Right kidney (tissue), 1 donor: ENCODE measurements at regions not wholly inside any gene's neighbourhood (a gene's known extent, or its start where the extent isn't known, plus 50 kb on each side); places are given as distances from the start of the nearest gene placed in this dataset.

ENCODE experiments used
- DNase-seq: peaks from one replicate; pipeline ENCODE4 v3.0.0-alpha.2; 2016

DNA sequence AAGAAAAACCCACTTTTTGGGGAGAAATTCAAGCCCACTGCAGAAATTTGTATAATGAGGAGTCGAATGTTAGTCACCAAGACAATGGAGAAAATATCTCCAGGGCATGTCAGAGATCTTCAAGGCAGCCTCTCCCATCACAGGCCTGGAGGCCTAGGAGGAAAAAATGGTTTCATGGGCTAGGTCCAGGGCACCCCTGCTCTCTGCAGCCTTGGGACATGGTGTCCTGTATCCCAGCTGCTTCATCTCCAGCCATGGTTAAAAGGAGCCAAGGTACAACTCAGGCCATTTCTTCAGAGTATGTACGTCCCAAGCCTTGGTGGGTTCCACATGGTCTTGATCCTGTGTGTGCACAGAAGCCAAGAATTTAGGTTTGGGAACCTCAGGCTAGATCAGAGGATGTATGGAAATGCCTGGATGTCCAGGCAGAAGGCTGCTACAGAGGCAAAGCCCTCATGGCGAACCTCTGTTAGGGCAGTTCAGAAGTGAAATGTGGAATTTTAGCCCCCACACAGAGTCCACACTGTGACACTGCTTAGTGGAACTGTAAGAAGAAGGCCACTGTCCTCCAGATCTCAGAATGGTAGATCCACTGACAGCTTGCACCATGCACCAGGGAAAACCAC is 561.4 kb downstream of the ISL1 start:
- no peak for DNase-seq

DNA sequence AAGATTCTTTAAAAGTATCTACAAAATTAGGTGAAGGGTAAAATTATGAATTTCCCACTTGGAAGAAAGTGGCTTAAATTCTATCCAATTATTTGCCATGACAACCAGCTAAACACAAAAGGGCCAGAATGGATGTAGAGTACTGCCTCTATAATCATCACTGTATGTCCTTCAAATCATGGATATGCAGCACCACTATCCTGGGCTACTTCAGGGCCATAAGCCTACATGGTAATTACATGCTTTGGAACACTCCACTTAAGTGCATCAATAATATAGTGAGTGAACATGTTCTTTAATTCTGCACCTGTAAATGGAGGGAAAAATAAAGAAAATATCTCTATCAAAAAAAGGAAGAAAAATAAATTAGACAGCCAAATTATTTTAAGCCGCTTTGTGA is 575.2 kb downstream of the ISL1 start:
- DNase-seq = no peak

DNA sequence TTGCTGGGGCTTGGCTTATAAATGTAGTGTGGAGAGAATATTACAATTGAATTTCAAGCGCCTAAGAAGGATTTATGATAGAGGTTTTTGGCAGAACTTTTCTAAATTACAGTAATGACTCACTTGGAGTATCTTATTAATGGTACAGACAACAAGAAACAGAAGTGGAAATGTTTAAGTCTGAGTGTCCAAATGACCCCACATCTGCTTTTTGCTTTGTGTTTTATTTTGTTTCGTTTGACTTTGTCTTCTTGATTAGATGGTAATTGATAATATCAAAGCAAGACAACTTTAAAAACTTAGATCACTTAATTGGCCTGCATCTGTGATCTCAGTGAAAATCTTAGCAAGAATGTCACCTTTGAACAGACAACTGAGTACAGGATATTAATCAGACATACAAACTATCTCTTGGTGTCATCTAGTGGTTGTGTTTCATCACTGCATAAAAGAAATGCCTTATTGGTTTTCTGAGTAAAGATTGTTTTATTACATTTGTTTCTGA is 577.4 kb downstream of the ISL1 start:
- DNase-seq = no peak

GRCh38 chr5:51961154-51961562 is 577.9 kb downstream of the ISL1 start:
- no peak for DNase-seq

GRCh38 chr5:51968756-51969155 is 585.5 kb downstream of the ISL1 start:
- no peak for DNase-seq

- no peak for DNase-seq
These were observed 591.6 kb downstream of the ISL1 start for GRCh38 chr5:51974834-51975233.

DNA sequence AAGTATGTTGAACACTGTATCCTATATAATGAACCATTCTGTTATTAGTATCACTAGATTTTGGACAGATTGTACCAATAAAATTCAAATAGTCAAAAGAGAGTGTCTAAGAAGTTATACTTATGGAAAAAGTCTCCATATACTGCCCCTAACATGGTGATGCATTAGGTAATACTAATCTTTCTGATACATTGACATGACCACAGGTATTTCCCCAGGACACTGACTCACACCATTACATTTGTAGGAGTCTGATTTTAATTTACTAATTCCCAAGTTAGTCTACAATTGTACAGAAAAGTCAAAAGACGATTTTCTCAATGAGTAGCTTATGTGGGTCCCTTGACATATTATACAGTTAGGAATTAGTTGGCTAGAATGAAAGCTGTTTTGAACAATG is 593.8 kb downstream of the ISL1 start:
- DNase-seq = no peak

DNA sequence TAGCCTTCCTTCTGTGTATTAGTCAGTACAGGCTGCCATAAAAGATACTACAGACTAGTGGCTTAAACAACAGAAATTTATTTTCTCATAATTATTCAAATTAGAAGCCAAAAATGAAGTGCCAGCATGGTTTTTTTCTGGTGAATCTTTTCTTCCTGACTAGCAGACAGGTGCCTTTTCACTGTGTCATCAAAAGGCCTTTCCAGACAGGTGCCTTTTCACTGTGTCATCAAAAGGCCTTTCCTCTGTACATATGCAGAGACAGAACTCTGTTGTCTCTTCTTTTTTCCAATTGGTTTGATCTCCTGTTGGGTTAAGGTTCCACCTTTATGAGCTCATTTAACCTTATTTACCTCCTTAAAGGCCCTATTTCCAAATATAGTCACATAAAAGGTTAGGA is 599.9 kb downstream of the ISL1 start:
- no peak for DNase-seq

- no peak for DNase-seq
These were observed 603.5 kb downstream of the ISL1 start for GRCh38 chr5:51986733-51987132.

DNA sequence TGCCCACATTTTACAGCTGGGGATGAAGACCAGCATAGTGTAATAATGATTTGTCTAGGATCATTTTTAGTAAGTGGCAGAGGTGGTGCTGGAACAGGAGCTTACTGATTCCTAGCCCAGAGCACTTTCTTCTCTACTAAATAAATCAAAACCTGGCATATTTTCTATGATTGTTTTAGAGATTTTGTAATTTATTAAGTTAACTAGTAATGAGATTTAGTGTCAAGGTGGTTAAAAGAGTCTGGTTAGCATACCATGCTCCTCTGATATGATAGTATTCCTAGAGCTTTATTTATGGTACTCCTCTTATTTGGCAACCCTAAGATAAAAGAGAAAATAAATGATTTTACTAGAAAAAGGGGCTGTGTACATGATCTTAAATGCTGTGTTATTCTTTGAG is 604.0 kb downstream of the ISL1 start:
- DNase-seq = no peak

DNA sequence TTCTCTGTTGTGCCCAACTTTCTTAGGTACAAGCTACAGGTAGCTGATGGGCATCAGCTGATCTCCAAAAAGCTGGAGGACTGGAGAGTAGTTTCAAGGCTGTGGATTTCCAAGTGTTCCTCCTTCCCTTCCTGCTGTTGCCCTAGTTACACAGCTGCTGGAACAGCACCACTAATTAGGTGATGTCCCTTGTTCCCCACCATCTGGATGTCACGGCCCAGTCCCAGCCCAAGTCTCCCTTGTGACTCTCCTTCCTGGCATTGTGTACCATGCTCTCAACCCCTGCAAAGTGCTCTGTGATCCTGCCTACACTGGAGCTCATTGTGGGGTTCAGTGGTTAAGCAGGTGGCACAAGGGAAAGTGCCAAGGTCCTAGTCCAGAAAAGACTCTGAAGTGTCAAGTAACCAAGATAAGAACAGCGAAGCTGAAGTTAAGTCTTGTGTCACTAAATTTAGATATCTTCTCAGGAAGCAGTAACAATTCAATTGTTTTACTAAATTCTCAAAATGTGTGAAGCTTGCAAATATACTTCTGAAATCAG is 604.5 kb downstream of the ISL1 start:
- DNase-seq = no peak

DNA sequence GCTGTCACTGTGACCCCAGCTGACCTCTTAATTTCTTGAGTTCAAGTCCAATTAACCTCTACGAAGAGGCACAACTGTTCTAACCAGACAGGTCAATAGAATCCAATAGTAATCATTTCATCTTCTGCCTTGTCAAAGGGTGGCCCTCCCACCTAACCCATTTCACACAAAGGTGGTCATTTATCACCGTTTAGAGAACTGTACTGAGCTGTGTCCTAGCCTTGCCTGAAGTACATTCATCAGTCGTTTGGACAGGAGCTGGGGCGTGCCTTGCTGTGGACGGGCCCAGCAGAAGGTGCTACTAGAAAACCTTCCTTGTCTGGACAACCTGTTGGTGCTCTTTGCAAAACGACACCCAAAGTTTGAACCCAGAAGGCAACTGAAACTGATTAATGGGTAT is 605.4 kb downstream of the ISL1 start:
- DNase-seq = no peak

GRCh38 chr5:51990241-51990640 is 607.0 kb downstream of the ISL1 start:
- no peak for DNase-seq

DNA sequence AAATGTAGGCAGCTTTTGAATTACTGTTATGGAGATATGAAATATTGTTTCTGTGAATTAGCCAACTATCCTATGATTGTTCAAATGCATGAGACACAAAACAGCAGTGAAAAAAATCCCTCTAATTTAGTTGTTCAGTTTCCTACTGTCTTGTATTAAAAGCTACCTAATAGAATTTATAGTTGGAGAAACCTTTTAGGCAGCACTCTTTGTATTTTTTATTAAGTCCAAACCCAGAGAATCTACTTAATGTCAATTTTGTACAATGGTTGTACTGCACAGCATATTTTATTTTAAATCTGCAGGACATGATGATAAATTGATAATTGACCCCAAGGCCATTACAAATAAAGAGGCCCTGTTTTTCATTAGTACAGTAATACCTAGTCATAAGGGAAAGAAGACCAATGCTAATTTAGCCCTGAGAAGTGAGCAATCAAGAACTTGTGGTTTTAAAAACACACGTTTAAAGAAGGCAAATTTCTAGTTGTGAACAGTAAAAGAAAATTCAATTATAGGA is 607.5 kb downstream of the ISL1 start:
- DNase-seq = no peak

DNA sequence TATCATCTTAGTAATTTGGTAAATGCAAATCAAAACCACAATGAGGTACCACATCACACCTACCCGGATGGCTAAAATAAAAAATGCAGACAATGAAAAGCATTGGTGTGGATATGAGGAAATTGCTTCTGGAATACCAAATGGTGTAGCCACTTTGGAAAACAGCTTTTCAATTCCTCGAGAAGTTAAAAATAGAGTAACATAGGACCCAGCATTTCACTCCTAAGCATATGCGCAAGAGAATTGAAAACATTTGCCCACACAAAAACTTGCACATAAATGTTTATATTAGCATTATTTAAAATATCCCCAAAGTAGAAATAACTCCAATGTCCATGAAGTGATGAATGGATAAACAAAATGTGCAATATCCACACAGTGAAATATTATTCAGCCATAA is 608.7 kb downstream of the ISL1 start:
- DNase-seq = no peak

- DNase-seq = no peak
These were observed 612.6 kb downstream of the ISL1 start for GRCh38 chr5:51995773-51996306.

GRCh38 chr5:51996356-51996861 is 613.2 kb downstream of the ISL1 start:
- no peak for DNase-seq

- no peak for DNase-seq
These were observed 614.3 kb downstream of the ISL1 start for GRCh38 chr5:51997500-51997899.

GRCh38 chr5:51997949-51998348 is 614.7 kb downstream of the ISL1 start:
- DNase-seq = no peak

DNA sequence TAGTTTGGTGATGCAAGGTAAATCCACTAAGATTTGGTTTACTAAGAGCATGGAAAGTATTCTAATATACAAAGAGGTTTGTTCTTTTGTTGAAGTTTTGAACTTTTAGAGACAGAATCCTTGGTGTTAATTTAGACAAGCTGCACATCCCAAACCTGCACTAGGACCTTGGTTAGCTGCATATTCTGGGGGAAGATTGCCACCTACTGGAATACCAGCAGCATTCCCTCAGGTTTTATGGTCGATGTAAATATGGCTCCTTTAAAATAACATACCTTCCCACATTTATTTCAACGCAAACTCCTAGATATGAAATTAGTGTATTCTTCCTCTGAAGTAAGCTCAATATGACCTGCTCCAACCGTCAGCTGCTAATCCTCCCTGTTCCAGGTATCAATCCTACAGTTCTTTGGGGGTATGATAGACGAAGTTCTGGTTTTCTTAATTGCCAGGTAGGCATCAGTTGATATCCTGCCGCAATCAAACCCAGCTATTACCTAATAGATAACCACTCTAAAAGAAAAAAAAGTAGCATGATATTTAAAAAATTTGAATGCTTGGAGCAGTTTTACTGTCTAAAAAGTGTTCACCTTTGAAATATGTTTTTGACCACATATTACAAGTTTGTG is 624.1 kb downstream of the ISL1 start:
- peak; percentile 3 for DNase-seq

DNA sequence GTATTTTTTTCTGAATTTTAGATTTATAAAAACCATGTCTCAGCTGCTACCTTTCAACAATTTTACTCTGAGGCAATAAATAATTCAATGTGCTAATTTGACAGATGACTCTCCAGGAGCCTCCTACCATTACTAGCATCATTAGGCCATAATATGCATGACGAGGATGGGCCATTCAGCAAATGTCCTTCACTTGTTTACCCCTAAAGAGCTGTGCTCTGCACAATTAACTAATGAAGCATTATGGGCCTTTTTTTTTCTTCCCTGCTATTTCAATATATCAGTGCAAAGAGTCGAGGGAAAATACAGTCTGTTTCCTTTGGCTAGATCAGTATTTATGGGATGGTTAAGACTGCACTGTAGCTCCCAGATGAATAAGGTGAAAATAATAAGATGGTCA is 627.2 kb downstream of the ISL1 start:
- no peak for DNase-seq

DNA sequence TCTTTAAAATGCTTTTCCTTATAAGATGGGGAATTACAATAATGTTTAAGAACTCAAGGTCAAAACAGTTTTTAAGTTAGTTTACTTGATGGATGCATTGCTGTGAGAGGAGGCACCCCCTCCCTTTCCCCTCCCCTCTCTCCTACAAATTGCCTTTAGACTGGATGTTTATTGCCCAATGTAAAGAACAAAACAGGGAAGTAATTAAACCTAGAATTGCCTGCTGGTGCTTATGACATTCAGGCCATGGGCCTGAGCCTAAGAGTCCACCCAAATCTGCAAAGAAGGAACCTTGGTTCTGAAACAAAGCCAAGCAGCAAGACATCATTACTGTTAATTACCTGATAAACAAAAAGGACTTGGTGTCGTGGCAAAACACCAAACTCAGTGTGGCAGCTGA is 630.3 kb downstream of the ISL1 start:
- no peak for DNase-seq

DNA sequence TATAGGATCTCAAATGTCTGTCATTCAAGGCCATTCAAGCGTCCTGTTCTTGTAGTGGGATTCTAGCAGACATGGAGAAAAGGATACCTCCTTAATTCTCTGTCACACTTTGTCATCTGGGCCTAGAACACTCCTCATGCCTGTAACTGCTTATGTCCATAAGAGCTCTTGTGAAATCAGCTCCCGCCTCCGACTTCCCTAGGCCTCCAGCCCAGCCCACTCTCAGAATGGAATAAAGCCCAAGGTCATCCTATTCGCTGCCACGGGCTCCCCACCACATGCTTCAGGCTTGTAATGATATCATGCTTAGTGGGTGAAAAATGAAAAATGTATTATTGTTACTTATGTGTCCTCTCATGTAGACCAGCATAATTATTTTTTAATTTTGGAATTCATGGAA is 632.5 kb downstream of the ISL1 start:
- no peak for DNase-seq
